ENCODE measurements at regions not wholly inside any gene's neighbourhood (a gene's known extent, or its start where the extent isn't known, plus 50 kb on each side); places are given as distances from the start of the nearest gene placed in this dataset.
"Not testable (repeated sequence)": the region's sequence is repeated elsewhere in the genome, so short reads cannot be mapped to it uniquely, and the experiment has no call there.

GRCh38 chr1:30660241-30660640, 63.1 kb downstream of the MATN1 start:
- no peak for DNase-seq (ENCODE audit: low read depth, low spot score)

- no peak for DNase-seq (ENCODE audit: low read depth, low spot score)
Measured at GRCh38 chr1:30659702-30660101, 63.7 kb downstream of the MATN1 start.

DNA sequence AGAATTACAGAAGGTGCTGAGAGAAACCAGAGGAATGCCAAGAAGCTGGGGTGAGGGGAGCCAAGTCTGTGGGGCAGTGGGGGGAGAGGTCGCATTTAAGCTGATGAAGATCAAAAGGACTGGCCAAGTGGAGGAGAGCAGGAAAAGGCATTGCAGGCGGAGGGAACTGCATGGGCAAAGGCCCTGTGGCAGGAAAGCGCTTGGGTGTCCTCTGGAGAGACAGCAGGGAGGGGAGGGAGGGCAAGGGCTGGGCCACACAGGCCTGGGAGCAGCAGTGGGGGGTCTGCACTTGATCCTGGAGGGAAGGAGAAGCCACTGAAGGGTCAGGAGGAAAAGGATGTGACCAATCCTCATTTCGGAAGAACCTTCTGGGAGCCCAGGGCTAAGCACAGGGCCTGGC, 65.0 kb downstream of the MATN1 start:
- not testable (repeated sequence) for DNase-seq (ENCODE audit: low read depth, low spot score)

DNA sequence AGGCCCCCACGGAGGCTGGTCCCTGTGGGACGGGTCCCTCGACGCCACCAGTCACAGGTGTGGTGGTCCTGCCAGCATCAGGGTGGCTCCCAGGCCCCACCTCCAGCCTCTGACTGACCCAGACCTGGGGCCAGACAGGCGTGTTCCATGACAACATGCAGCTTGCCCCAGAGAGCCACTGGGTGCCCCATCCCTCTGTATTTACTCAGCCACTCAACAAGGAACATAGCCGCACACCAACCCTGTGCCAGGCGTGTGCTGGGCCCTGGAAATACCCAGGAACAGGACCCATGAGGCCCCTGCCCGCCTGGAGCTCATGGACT, 65.4 kb downstream of the MATN1 start:
- DNase-seq (ENCODE audit: low read depth, low spot score): no peak

DNA sequence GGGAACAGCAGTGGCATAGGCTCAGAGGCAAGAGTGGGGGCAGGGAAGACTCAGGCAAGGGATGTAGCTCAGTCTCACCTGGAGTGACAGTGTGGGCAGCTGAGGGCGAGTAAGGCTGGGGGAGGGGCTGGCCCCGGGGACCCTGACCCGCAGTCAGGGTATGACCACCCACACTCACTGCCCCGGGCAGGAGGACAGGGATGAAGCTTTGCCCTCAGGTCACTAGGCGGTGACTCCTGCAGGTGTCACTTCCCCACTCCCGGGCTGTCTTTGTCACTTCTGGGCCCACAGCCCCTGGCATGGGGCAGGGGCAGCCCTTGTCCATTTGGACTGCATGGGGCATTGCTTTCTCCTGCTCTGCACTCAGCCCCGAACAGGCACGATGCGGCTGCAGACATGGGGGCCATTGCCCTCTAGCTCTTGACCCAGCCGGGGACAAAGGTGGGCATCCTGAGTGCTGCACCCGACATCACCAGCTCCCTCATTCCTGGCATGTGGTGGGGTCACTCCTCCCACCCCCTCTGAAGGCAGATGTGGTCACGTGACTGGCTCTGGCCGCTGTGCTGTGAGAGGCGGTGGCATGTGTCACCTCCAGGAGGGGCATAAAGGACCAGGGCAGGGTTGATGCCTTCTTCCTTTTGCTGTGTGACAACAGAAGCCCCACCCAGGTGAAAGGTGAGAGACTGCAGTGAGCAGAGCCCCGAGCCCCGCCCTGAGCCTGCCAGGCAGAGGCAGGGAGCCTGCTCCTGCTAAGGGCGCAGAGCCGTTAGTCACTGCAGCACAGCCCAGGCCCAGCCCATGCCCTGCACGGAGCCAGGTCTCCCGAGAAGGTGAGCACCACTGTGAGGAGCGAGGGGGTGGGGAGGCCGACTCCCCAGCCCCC, 66.0 kb downstream of the MATN1 start:
- no peak for DNase-seq (ENCODE audit: low read depth, low spot score)

GRCh38 chr1:30656171-30656940, 67.0 kb downstream of the MATN1 start:
- no peak for DNase-seq (ENCODE audit: low read depth, low spot score)

DNA sequence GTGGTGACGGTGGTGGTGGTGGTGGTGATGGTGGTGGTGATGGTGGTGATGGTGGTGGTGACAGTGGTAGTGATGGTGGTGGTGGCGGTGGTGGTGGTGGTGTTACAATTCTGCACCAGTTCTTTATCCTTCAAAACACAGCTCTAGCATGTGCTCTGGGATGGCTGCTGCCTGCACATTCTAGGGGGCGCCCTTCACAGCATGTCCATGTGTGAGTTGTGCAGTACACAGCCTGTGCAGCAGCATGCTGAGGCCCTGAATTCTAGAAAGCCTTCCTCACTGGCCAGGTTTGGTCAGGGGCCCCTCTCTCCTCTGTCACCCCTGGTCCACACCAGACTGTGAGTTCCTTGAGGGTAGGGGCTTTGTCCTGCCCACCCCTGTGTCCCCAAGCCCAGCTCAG, 67.7 kb downstream of the MATN1 start:
- DNase-seq (ENCODE audit: low read depth, low spot score): no peak

- DNase-seq (ENCODE audit: low read depth, low spot score): no peak
Measured at GRCh38 chr1:30654188-30654587, 69.2 kb downstream of the MATN1 start.

DNA sequence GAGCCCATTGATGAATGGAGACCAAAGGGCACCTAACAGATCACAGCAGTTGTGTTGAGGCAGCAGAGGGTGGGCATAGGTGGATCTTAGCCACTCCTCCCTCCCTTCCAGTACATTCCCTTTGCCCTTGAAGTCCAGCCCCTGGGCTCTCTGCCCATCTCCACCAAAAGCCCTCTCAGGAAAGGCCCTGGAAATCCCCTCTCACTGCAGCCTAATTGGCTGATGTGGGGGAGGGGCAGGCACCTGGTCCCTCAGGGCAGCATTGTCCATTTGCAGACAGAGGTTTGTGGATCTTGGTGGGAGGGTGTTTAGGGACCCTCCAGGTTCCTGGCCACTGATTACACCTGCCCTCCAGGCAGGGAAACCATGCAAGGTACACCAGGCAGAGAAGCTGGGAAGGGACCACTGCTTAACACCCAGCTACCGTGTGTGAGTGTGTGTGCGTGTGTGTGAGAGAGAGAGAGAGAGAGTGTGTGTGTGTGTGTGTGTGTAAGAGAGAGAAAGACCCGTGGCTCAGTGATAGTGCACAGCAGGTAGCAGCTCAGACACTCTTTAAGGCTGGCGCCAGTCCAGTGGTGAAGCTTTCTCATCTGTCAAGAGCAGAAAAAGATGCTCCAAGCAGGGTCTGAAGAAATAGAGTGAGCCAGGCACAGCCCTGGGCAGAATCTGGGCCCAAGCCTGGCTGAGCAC, 71.1 kb downstream of the MATN1 start:
- DNase-seq (ENCODE audit: low read depth, low spot score): no peak

DNA sequence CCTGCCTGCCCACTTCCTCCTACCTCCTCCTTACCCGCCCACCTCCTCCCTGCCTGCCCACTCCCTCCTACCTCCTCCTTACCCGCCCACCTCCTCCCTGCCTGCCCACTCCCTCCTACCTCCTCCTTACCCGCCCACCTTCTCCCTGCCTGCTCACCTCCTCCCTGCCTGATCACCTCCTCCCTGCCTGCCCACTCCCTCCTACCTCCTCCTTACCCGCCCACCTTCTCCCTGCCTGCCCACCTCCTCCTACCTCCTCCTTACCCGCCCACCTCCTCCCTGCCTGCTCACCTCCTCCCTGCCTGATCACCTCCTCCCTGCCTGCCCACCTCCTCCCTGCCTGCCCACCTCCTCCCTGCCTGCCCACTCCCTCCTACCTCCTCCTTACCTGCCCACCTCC, 72.0 kb downstream of the MATN1 start:
- not testable (repeated sequence) for DNase-seq (ENCODE audit: low read depth, low spot score)

DNA sequence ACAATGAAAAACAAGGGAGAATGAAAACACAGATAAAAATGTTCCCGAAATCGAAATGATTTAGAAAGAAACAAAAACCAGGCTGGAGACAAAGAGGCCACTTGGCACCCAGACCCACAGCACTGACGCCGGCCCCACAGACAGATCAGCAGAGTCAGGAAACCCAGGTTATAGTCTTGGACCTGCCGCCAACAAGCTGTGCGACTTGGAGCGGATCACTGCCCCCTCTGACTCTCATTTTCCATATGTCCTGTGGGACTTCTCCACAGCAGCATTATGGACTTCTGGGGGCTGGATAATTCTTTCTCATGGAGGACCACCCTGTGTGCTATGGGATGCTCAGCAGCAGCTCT, 72.4 kb downstream of the MATN1 start:
- no peak for DNase-seq (ENCODE audit: low read depth, low spot score)

GRCh38 chr1:30650038-30650967, 73.1 kb downstream of the MATN1 start:
- no peak for DNase-seq (ENCODE audit: low read depth, low spot score)

DNA sequence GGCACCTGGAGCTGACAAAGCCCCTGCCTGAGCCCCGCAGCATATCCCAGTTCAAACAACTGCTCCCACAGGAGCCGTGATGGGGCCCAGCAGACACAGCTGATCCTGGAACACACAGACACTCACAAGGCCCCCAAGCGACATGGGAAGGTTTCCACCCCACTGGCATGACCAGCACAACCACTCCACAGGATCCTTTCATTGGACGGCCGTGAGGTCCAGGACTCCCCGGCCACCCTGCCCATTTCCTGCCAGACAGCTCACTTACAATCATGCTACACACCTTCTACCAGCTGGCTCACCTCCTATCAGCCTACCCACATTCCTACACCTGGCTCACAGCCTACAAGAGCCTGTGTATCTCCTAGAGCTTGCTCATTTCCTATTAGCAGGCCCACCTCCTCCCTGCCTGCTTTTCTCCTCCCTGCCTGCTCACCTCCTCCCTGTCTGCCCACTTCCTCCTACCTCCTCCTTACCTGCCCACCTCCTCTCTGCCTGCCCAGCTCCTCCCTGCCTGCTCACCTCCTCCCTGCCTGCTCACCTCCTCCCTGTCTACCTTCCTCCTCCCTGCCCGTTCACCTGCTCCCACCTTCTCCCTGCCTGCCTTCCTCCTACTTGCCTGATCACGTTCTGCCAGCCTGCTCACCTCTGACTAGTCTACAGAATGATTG, 73.9 kb downstream of the MATN1 start:
- no peak for DNase-seq (ENCODE audit: low read depth, low spot score)

- no peak for DNase-seq (ENCODE audit: low read depth, low spot score)
Measured at GRCh38 chr1:30648408-30649000, 74.9 kb downstream of the MATN1 start.

GRCh38 chr1:30645807-30646206, 77.6 kb downstream of the MATN1 start:
- no peak for DNase-seq (ENCODE audit: low read depth, low spot score)

- DNase-seq (ENCODE audit: low read depth, low spot score): no peak
Measured at GRCh38 chr1:30642391-30643120, 80.8 kb downstream of the MATN1 start.

DNA sequence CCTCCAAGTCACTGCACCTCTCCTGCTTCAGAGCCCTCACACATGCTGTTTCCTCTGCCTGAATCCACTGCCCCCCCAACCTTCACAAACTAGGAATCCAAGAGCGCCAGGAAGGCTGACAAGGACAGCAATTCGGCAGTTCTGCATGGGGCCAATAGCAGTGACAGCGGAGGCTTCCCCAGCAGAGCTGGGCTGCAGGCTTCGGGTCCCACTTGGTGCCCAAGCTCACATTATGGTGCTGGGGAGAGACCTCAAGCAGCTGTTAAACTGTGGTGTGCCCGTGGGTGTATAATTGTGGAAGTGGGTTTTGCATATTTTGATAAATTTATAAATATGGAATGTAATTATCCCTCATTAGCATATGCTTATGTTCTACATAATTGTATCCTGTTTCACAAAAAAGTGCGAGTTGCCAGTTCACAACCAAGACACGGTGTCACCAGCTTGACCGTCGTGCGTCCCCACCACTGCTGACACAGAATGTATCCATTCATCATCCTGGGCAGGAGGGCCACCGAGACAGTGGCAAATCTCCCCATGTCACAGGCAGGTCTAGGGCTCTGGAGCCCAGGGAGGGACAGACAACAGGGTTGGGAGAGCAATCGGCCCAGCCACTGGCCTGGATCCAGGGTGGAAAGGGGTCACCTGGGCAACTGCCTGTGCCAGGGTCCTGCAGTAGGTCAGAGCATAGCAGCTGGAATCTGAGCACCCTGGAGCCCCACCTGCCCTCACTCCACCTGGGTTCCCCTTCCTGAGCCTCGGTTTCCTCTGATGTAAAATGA, 81.6 kb downstream of the MATN1 start:
- no peak for DNase-seq (ENCODE audit: low read depth, low spot score)

GRCh38 chr1:30639881-30640452, 83.4 kb downstream of the MATN1 start:
- no peak for DNase-seq (ENCODE audit: low read depth, low spot score)

DNA sequence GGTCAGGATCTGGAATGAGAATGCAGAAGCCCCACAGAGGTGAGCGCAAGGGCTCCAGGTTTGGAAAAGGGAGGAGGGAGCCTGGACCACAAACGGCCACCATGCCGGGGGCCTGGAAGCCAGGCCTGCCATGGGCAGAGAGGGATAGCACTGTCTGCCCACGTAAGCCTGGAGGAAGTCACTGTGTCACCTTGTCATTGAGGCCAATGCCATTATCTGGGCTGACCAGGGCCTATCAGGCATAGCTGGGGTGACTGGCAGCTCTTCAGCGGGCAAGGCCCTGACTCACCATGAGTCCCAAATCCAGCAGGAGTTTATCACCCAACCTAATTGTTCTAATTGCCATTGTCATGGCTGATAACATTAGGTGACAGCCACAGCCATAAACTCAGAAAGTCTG, 84.6 kb downstream of the MATN1 start:
- DNase-seq (ENCODE audit: low read depth, low spot score): no peak

Data from iPS DF 19.7 (cell line).